ENCODE measurements at regions not wholly inside any gene's neighbourhood (a gene's known extent, or its start where the extent isn't known, plus 50 kb on each side); places are given as distances from the start of the nearest gene placed in this dataset.

GRCh38 chr9:87247097-87247496, 250.6 kb upstream of the DAPK1 start:
- no peak for TF ChIP-seq CTCF (IDR thresholded peaks at IDR 0.05; ENCODE audit: control extremely low read depth in 1 of 3, insufficient read depth in 1 of 3, low read depth in 1 of 3, low read length in 3 of 3)
- no peak for TF ChIP-seq EZH2 (IDR thresholded peaks at IDR 0.05; ENCODE audit: low read depth, low read length, severe bottlenecking)
- no peak for TF ChIP-seq CBX5 (IDR thresholded peaks at IDR 0.05; ENCODE audit: low read depth, low read length)
- no peak for TF ChIP-seq RFX5 (IDR thresholded peaks at IDR 0.05; ENCODE audit: borderline replicate concordance, low read depth, low read length)
- no peak for TF ChIP-seq MAX (IDR thresholded peaks at IDR 0.05)
- no peak for TF ChIP-seq CEBPB (IDR thresholded peaks at IDR 0.05; ENCODE audit: low read depth, low read length)
- TF ChIP-seq PHF8 (conservative IDR thresholded peaks at IDR 0.05; ENCODE audit: low read depth, low read length), result no peak
